K562 (cell line): ENCODE measurements at regions not wholly inside any gene's neighbourhood (a gene's known extent, or its start where the extent isn't known, plus 50 kb on each side); places are given as distances from the start of the nearest gene placed in this dataset.

Source experiments
- ATAC-seq: fragments of 200-7000 bp; cut with Tn5 transposase; 3 replicates; pipeline ENCODE4 v1.9.1; 2020; ENCODE audit warnings: moderate library complexity
- BruUV-seq: library from RNA; stranded (reverse); fragments of 400-500 nt; replicated peaks from 2 replicates; lab custom pipeline; 2021; lab: Mats Ljungman, UMichigan
- CTCF ChIA-PET: fragments of 300-600 bp; formaldehyde crosslinking; extraction: SDS; loops from one replicate; lab custom pipeline; 2021; ENCODE audit warnings: low intra/inter-chr PET ratio; lab: Yijun Ruan, JAX
- POLR2A ChIA-PET: fragments of 300-600, 350-650 bp; sonication (Branson Sonifier 250); formaldehyde crosslinking; extraction: SDS; loops from one replicate; lab custom pipeline; 2021; ENCODE audit warnings: antibody characterized with exemption, inconsistent platforms; lab: Yijun Ruan, JAX
- DNase-seq, 4 experiments: peaks; one replicate each; pipeline versions ENCODE4 v3.0.0 to v3.0.0-alpha.2; 2011 to 2018; ENCODE audit warnings: low spot score in 3 of 4, mixed read lengths in 3 of 4; ENCODE audit errors: extremely low read depth in 1 of 4
- FAIRE-seq: peaks from 2 replicates; lab custom pipeline; 2011; peaks lifted over from hg19 to GRCh38; lab: Jason Lieb, UNC
- H2AFZ ChIP-seq: 2 replicates; pipeline ENCODE4 v1.6.0; 2011; ENCODE audit warnings: low read depth, low read length, control low read depth, inconsistent platforms
- H3K27ac ChIP-seq: fragments of 200-600 bp; 3 replicates; pipeline ENCODE4 v1.8.0; 2011; ENCODE audit warnings: low read depth, mild to moderate bottlenecking, control low read depth, inconsistent platforms, low read length, moderate library complexity, mixed read lengths; ENCODE audit errors: extremely low read depth
- H3K27me3 ChIP-seq, 2 experiments: fragments of 300-600 bp in 1 of 2; 2 replicates in 1 of 2; 3 replicates in 1 of 2; pipeline versions ENCODE4 v1.6.0 to v1.8.0; 2011; ENCODE audit warnings: inconsistent platforms in 2 of 2, low read length in 2 of 2, mild to moderate bottlenecking in 1 of 2, mixed read lengths in 1 of 2, moderate library complexity in 1 of 2; ENCODE audit not compliant: control insufficient read depth in 2 of 2, insufficient read depth in 2 of 2
- H3K36me3 ChIP-seq: fragments of 300-600 bp; 3 replicates; pipeline ENCODE4 v1.8.0; 2011; ENCODE audit warnings: mild to moderate bottlenecking, low read length, inconsistent platforms; ENCODE audit not compliant: control insufficient read depth, insufficient read depth
- H3K4me1 ChIP-seq, 2 experiments: fragments of 200-600 bp in 1 of 2; replicated peaks in 1 of 2; 2 replicates in 1 of 2; 3 replicates in 1 of 2; pipeline versions ENCODE4 v1.5.1 to v1.8.0; 2011; ENCODE audit warnings: inconsistent platforms in 2 of 2, low read length in 2 of 2, mild to moderate bottlenecking in 1 of 2, mixed read lengths in 1 of 2, moderate library complexity in 1 of 2; ENCODE audit not compliant: control insufficient read depth in 2 of 2, insufficient read depth in 2 of 2
- H3K4me2 ChIP-seq: 2 replicates; pipeline ENCODE4 v1.6.1; 2011; ENCODE audit warnings: low read length, control low read depth, inconsistent platforms, mixed read lengths; ENCODE audit not compliant: insufficient read depth
- H3K4me3 ChIP-seq: fragments of 200-600 bp; sonication (generic), shearing (Covaris generic); 2 replicates; pipeline ENCODE4 v1.5.1; 2016; ENCODE audit warnings: control low read depth, inconsistent platforms
- H3K79me2 ChIP-seq: fragments of 200-600 bp; 3 replicates; pipeline ENCODE4 v1.8.0; 2011; ENCODE audit warnings: low read length, inconsistent platforms; ENCODE audit not compliant: control insufficient read depth, insufficient read depth
- H3K9ac ChIP-seq, 2 experiments: 2 replicates each; pipeline versions ENCODE4 v1.6.0 to v1.6.1; 2011; ENCODE audit warnings: low read depth in 2 of 2, low read length in 2 of 2, control low read depth in 1 of 2, inconsistent platforms in 1 of 2, mild to moderate bottlenecking in 1 of 2, mixed read lengths in 1 of 2; ENCODE audit not compliant: insufficient read depth in 1 of 2
- H3K9me1 ChIP-seq: one replicate; pipeline ENCODE4 v1.6.0; 2011; ENCODE audit warnings: inconsistent platforms, mild to moderate bottlenecking, low read length, moderate library complexity; ENCODE audit not compliant: control insufficient read depth, insufficient read depth
- H3K9me3 ChIP-seq: replicated peaks from 2 replicates; pipeline ENCODE4 v1.5.1; 2011; ENCODE audit warnings: low read depth, low read length, inconsistent platforms; ENCODE audit not compliant: control insufficient read depth, insufficient read depth
- H4K20me1 ChIP-seq: replicated peaks from 2 replicates; pipeline ENCODE4 v1.6.1; 2011; ENCODE audit warnings: low read length, inconsistent platforms, mixed read lengths; ENCODE audit not compliant: control insufficient read depth, insufficient read depth
- ARID1B ChIP-seq: fragments of 450-650 bp; IDR thresholded peaks from 2 replicates; pipeline ENCODE4 v1.6.1; 2016; ENCODE audit warnings: antibody characterized with exemption, mild to moderate bottlenecking, inconsistent platforms
- BRD9 ChIP-seq: fragments of 450-650 bp; IDR thresholded peaks from 2 replicates; pipeline ENCODE4 v1.6.1; 2018; ENCODE audit warnings: low read depth; ENCODE audit not compliant: partially characterized antibody
- EP300 ChIP-seq: IDR thresholded peaks from 2 replicates; pipeline ENCODE4 v1.6.1; 2012; ENCODE audit warnings: low read length, improper control_type of control experiment
- NCOA4 ChIP-seq: fragments of 450-650 bp; IDR thresholded peaks from 2 replicates; pipeline ENCODE4 v1.6.1; 2018; ENCODE audit warnings: mild to moderate bottlenecking; ENCODE audit not compliant: partially characterized antibody
- PHTF2 ChIP-seq: fragments of 250-450 bp; sonication (Bioruptor Pico); IDR thresholded peaks from 2 replicates; pipeline ENCODE4 v1.5.0; 2021; ENCODE audit warnings: mild to moderate bottlenecking
- SIN3B ChIP-seq: fragments of 450-650 bp; IDR thresholded peaks from 2 replicates; pipeline ENCODE4 v1.6.1; 2017; ENCODE audit warnings: low read depth, mild to moderate bottlenecking, moderate library complexity
- ZNF253 ChIP-seq: fragments of 250-450 bp; sonication (Bioruptor Pico); conservative IDR thresholded peaks from 2 replicates; pipeline ENCODE4 v1.6.1; 2021; ENCODE audit warnings: mild to moderate bottlenecking
- ZNF551 ChIP-seq: fragments of 250-450 bp; sonication (Bioruptor Pico); IDR thresholded peaks from 2 replicates; pipeline ENCODE4 v1.5.0; 2021; ENCODE audit warnings: mild to moderate bottlenecking, moderate library complexity
- ZNF695 ChIP-seq: fragments of 450-650 bp; formaldehyde crosslinking; IDR thresholded peaks from 2 replicates; pipeline ENCODE4 v1.4.0; 2020; ENCODE audit warnings: mild to moderate bottlenecking, moderate library complexity
- WGBS: fragments of 100-300 bp; shearing (Covaris generic); methylation state at CpG from one replicate; pipeline ENCODE4 v1.1.6; 2016; ENCODE audit warnings: low coverage, mixed read lengths; ENCODE audit not compliant: insufficient coverage; ENCODE audit errors: missing lambda C conversion rate; 5-methylcytosine and 5-hydroxymethylcytosine counted together
- in situ Hi-C: fragments of 300-500 bp; cut with MboI; formaldehyde crosslinking; loops from 4 replicates; pipeline ENCODE4 v1.15.0; 2018; ENCODE audit warnings: inconsistent platforms, mixed read lengths
- intact Hi-C: fragments of 100-400 bp; cut with micrococcal nuclease; formaldehyde crosslinking; loops from 2 replicates; pipeline ENCODE4 v1.14.2; 2022
- TF ChIP-seq, protein P1 (sequence below), 3 experiments: fragments of 200-800 bp in 1 of 3; sonication (Bioruptor generic) in 1 of 3; sonication (generic) in 1 of 3; formaldehyde crosslinking in 1 of 3; IDR thresholded peaks; 2 replicates each; pipeline versions ENCODE4 v1.6.1 to v1.8.0; 2016 to 2022; ENCODE audit warnings: mild to moderate bottlenecking in 2 of 3, missing compliant biosample characterization in 2 of 3, missing genetic modification characterization in 2 of 3, missing genetic modification reagents in 1 of 3
- TF ChIP-seq, protein P2 (sequence below): fragments of 250-450 bp; sonication (Bioruptor Pico); IDR thresholded peaks from 2 replicates; pipeline ENCODE4 v1.5.0; 2021
- TF ChIP-seq, protein P3 (sequence below): fragments of 250-450 bp; sonication (Bioruptor Pico); IDR thresholded peaks from 2 replicates; pipeline ENCODE4 v1.6.1; 2021; ENCODE audit warnings: mild to moderate bottlenecking
- TF ChIP-seq, protein P4 (sequence below): fragments of 450-650 bp; IDR thresholded peaks from 2 replicates; pipeline ENCODE4 v1.6.1; 2016; ENCODE audit warnings: borderline replicate concordance

DNA sequence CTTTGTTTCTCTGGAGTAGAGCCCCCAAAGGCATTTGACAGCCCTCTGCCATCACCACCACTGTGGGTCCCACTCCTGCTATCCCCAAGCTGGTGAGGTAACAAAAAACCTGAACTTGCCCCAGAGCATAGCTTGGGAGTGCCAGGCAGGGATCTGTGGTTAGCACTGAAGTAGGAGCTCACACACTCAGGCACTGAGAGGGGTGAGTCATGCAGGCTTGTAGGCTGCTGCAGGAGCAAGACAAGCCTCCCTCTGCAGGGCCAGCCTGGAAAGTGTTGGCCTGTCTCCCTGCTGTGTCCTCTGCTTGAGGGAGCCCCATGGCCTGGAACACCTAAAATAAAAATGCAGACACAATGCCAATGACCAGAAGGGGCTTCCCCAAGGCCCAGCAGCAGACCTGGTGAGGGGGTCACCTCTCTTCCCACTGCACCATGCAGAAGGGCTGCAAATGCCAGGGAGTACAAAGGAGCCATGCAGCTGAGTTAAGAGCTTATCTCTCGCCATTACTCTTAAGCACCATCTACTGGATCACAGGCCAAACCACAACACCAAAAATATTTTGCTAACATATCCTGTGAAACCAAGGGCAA lies 108.9 kb upstream of the POGK start:
- Histone ChIP-seq H3K4me2 (peak overlapping the region; percentile 11; the same call in 1 of the 2 replicates), H3K9ac (peak overlapping the region in 1 of 2 experiments; percentile 41; a peak in 1 of 4 replicates), H3K27me3 (no peaks in the 10 kb centered on the region), H3K9me3 (no peaks in the 10 kb centered on the region; the same call in 1 of the 2 replicates), H3K4me1 (peaks cover 9 to 11% of the 10 kb centered on the region in 2 experiments; a peak in 4 of 5 replicates), H3K27ac (peak overlapping the region; percentile 43), H3K36me3 (no peaks in the 10 kb centered on the region), H4K20me1 (no peaks in the 10 kb centered on the region), H3K79me2 (no peaks in the 10 kb centered on the region), H2AFZ (peak overlapping the region; percentile 85), H3K4me3 (no peak overlapping the region), H3K9me1 (no peaks in the 10 kb centered on the region)
- FAIRE-seq = peak; percentile 98
- 0% methylated on average over 1 of the region's 1 CpG for WGBS
- intact Hi-C loops = loop anchor here (1.0 to 5.0 kb wide), 6 partner anchors 25 to 802 kb away; no protein-coding TSS in a partner anchor
- CTCF ChIA-PET = interaction anchor here (0.8 kb wide), 1 partner anchor 251 kb away, joined by 4 read pairs; no protein-coding TSS in a partner anchor
- no TSS peak for BruUV-seq
- POLR2A ChIA-PET = interaction anchor here (0.5 to 1.5 kb wide), 9 partner anchors 9 to 346 kb away, joined by 3 to 6 read pairs (median 3); no protein-coding TSS in a partner anchor
- in situ Hi-C loops = loop anchor here (5.0 to 10.0 kb wide), 2 partner anchors 37 to 256 kb away; no protein-coding TSS in a partner anchor
- peak; percentile 31 to 91 (median 66) for DNase-seq
- peak; percentile 100 for ATAC-seq
- TF ChIP-seq NCOA4 = no peak
- TF ChIP-seq, protein P1, sequence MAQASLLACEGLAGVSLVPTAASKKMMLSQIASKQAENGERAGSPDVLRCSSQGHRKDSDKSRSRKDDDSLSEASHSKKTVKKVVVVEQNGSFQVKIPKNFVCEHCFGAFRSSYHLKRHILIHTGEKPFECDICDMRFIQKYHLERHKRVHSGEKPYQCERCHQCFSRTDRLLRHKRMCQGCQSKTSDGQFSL (CRISPR knock-in tag; IDR thresholded peaks at IDR 0.05) = no peak
- TF ChIP-seq, protein P1 (tag; IDR thresholded peaks at IDR 0.05) = no peak
- TF ChIP-seq ZNF695 = no peak
- TF ChIP-seq BRD9 = peak; percentile 78
- peak; percentile 76; the same call in 1 of the 2 replicates for TF ChIP-seq ARID1B
- TF ChIP-seq, protein P2, sequence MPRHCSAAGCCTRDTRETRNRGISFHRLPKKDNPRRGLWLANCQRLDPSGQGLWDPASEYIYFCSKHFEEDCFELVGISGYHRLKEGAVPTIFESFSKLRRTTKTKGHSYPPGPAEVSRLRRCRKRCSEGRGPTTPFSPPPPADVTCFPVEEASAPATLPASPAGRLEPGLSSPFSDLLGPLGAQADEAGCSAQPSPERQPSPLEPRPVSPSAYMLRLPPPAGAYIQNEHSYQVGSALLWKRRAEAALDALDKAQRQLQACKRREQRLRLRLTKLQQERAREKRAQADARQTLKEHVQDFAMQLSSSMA (CRISPR knock-in tag) = no peak
- no peak for TF ChIP-seq EP300
- TF ChIP-seq, protein P3, sequence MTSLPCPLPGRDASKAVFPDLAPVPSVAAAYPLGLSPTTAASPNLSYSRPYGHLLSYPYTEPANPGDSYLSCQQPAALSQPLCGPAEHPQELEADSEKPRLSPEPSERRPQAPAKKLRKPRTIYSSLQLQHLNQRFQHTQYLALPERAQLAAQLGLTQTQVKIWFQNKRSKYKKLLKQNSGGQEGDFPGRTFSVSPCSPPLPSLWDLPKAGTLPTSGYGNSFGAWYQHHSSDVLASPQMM (CRISPR knock-in tag) = no peak
- no peak for TF ChIP-seq ZNF551 (CRISPR knock-in tag)
- no peak for TF ChIP-seq ZNF253
- TF ChIP-seq, protein P4, sequence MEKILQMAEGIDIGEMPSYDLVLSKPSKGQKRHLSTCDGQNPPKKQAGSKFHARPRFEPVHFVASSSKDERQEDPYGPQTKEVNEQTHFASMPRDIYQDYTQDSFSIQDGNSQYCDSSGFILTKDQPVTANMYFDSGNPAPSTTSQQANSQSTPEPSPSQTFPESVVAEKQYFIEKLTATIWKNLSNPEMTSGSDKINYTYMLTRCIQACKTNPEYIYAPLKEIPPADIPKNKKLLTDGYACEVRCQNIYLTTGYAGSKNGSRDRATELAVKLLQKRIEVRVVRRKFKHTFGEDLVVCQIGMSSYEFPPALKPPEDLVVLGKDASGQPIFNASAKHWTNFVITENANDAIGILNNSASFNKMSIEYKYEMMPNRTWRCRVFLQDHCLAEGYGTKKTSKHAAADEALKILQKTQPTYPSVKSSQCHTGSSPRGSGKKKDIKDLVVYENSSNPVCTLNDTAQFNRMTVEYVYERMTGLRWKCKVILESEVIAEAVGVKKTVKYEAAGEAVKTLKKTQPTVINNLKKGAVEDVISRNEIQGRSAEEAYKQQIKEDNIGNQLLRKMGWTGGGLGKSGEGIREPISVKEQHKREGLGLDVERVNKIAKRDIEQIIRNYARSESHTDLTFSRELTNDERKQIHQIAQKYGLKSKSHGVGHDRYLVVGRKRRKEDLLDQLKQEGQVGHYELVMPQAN = no peak
- TF ChIP-seq SIN3B = no peak
- no peak for TF ChIP-seq PHTF2 (CRISPR knock-in tag)
